ENCODE measurements at regions not wholly inside any gene's neighbourhood (a gene's known extent, or its start where the extent isn't known, plus 50 kb on each side); places are given as distances from the start of the nearest gene placed in this dataset.

DNA sequence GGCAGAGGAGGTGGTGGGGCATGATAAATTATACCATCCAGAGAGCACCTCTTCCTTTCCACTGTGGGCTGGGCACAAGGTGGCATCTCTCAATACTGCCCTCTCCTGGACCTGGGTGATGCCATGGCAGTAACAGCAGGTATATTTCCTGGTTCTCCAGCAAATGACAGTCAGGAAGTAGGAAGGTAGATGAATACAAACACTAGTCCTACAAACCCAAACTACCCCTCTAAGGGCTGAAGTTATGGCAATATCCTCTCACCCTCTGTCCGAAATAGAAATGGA is 1004.9 kb downstream of the KCNMA1 start:
- peak overlapping the region; percentile 63 for H3K4me2 ChIP-seq (ENCODE audit: low read depth, low read length, poor library complexity, severe bottlenecking)
- H3K4me3 ChIP-seq (ENCODE audit: low read length, poor library complexity, severe bottlenecking): peak overlapping the region; percentile 67
- no peaks in the 10 kb centered on the region for H3K9me3 ChIP-seq (ENCODE audit: insufficient read depth, low read depth, low read length)
- peak overlapping the region; percentile 87 for H2AFZ ChIP-seq (ENCODE audit: low read length)
- peak; percentile 85 for TF ChIP-seq CTCF (conservative IDR thresholded peaks at IDR 0.05; ENCODE audit: low read length)
- no peak for TF ChIP-seq EZH2phosphoT487 (IDR thresholded peaks at IDR 0.05; ENCODE audit: borderline replicate concordance)
- H3K27me3 ChIP-seq (ENCODE audit: insufficient read depth, low read length, poor library complexity, severe bottlenecking): no peaks in the 10 kb centered on the region
- H3K4me1 ChIP-seq (ENCODE audit: insufficient read depth, low read length, poor library complexity, severe bottlenecking): peaks cover 24% of the 10 kb centered on the region
- H3K79me2 ChIP-seq (ENCODE audit: insufficient read depth, low read length): no peaks in the 10 kb centered on the region
- no peaks in the 10 kb centered on the region for H3K9me2 ChIP-seq (replicated peaks; ENCODE audit: low read depth, low read length)
- no peaks in the 10 kb centered on the region for H3F3A ChIP-seq (ENCODE audit: low read depth)
- H3K9ac ChIP-seq (ENCODE audit: low read depth, low read length, poor library complexity, severe bottlenecking): peak overlapping the region; percentile 41
- H4K20me1 ChIP-seq (ENCODE audit: insufficient read depth, low read length, poor library complexity, severe bottlenecking): no peaks in the 10 kb centered on the region
- H3K36me3 ChIP-seq (ENCODE audit: insufficient read depth, low read length): no peaks in the 10 kb centered on the region

DNA sequence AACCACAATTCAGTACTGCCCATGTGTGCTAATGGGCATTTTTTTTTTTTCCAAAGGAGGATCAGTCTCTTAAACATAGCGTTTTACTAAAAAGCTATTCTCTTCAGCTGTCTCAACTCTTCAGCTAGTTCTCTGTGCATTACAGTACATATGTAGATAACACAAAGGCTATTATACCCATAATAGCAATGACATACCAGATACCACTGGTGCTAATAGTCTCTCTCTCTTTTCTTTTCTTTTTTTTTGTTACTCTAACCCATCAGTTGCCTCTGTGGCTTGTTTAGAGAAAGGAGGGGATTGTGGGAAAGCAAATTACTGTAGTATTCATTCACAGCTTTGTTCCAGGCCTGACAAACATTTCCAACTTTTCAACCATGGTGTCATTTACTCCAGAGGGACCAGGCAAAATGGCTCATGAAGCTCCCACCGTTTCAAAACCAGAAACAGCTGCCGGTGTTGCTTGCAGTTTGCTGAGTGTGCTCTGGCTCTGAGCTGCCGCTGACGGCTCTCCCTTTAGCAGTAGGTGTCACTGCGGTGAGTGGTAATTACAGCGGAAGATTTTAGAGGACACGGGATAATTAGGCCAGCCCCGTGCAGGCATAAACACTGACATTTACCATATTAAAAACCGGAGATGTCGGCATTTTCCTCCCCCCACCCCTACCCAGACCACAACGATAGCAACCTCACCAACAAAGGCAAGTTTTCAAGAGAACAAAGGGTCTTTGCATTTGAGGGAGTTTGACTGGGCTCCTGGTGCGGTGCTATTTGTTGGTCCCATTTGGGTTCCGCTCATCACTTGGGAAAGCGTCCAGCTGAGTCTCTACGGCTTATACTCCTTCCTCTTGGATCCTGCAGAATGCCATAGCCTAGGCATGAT is 1005.5 kb downstream of the KCNMA1 start:
- Histone ChIP-seq H4K20me1 (ENCODE audit: insufficient read depth, low read length, poor library complexity, severe bottlenecking) (no peaks in the 10 kb centered on the region), H3K9ac (ENCODE audit: low read depth, low read length, poor library complexity, severe bottlenecking) (peak overlapping the region; percentile 41), H3K4me1 (ENCODE audit: insufficient read depth, low read length, poor library complexity, severe bottlenecking) (peaks cover 24% of the 10 kb centered on the region), H3K9me2 (replicated peaks; ENCODE audit: low read depth, low read length) (no peaks in the 10 kb centered on the region), H3F3A (ENCODE audit: low read depth) (no peaks in the 10 kb centered on the region), H2AFZ (ENCODE audit: low read length) (peak overlapping the region; percentile 77), H3K27me3 (ENCODE audit: insufficient read depth, low read length, poor library complexity, severe bottlenecking) (no peaks in the 10 kb centered on the region), H3K79me2 (ENCODE audit: insufficient read depth, low read length) (no peaks in the 10 kb centered on the region), H3K4me2 (ENCODE audit: low read depth, low read length, poor library complexity, severe bottlenecking) (peak overlapping the region; percentile 63), H3K36me3 (ENCODE audit: insufficient read depth, low read length) (no peaks in the 10 kb centered on the region), H3K9me3 (ENCODE audit: insufficient read depth, low read depth, low read length) (no peaks in the 10 kb centered on the region), H3K4me3 (ENCODE audit: low read length, poor library complexity, severe bottlenecking) (peak overlapping the region; percentile 67)
- TF ChIP-seq CTCF (conservative IDR thresholded peaks at IDR 0.05; ENCODE audit: low read length) (no peak), EZH2phosphoT487 (IDR thresholded peaks at IDR 0.05; ENCODE audit: borderline replicate concordance) (no peak)

GRCh38 chr10:76631036-76631670 is 1006.5 kb downstream of the KCNMA1 start:
- peak overlapping the region; percentile 63 for H3K4me2 ChIP-seq (ENCODE audit: low read depth, low read length, poor library complexity, severe bottlenecking)
- no peaks in the 10 kb centered on the region for H3K36me3 ChIP-seq (ENCODE audit: insufficient read depth, low read length)
- H3K9ac ChIP-seq (ENCODE audit: low read depth, low read length, poor library complexity, severe bottlenecking): peak overlapping the region; percentile 41
- no peaks in the 10 kb centered on the region for H3K9me2 ChIP-seq (replicated peaks; ENCODE audit: low read depth, low read length)
- H3K27me3 ChIP-seq (ENCODE audit: insufficient read depth, low read length, poor library complexity, severe bottlenecking): no peaks in the 10 kb centered on the region
- no peak overlapping the region for H3K4me3 ChIP-seq (ENCODE audit: low read length, poor library complexity, severe bottlenecking)
- peaks cover 24% of the 10 kb centered on the region for H3K4me1 ChIP-seq (ENCODE audit: insufficient read depth, low read length, poor library complexity, severe bottlenecking)
- no peaks in the 10 kb centered on the region for H4K20me1 ChIP-seq (ENCODE audit: insufficient read depth, low read length, poor library complexity, severe bottlenecking)
- H3K9me3 ChIP-seq (ENCODE audit: insufficient read depth, low read depth, low read length): no peaks in the 10 kb centered on the region
- no peak for TF ChIP-seq EZH2phosphoT487 (IDR thresholded peaks at IDR 0.05; ENCODE audit: borderline replicate concordance)
- no peak for TF ChIP-seq CTCF (conservative IDR thresholded peaks at IDR 0.05; ENCODE audit: low read length)
- H2AFZ ChIP-seq (ENCODE audit: low read length): peak overlapping the region; percentile 77
- H3F3A ChIP-seq (ENCODE audit: low read depth): no peaks in the 10 kb centered on the region
- H3K79me2 ChIP-seq (ENCODE audit: insufficient read depth, low read length): no peaks in the 10 kb centered on the region

Data from Loucy (cell line).